ENCODE measurements at regions not wholly inside any gene's neighbourhood (a gene's known extent, or its start where the extent isn't known, plus 50 kb on each side); places are given as distances from the start of the nearest gene placed in this dataset.
"Not testable (repeated sequence)": the region's sequence is repeated elsewhere in the genome, so short reads cannot be mapped to it uniquely, and the experiment has no call there.

GRCh38 chrX:94288325-94288724 is 614.3 kb downstream of the FAM133A start:
- ChIA-PET CTCF (interaction anchor here (0.8 kb wide), 1 partner anchor 413 kb away, joined by 4 read pairs; no protein-coding TSS in a partner anchor), POLR2A (ENCODE audit: low non-redundant PET) (no interaction called here)
- no peak overlapping the region for H3K27ac ChIP-seq

DNA sequence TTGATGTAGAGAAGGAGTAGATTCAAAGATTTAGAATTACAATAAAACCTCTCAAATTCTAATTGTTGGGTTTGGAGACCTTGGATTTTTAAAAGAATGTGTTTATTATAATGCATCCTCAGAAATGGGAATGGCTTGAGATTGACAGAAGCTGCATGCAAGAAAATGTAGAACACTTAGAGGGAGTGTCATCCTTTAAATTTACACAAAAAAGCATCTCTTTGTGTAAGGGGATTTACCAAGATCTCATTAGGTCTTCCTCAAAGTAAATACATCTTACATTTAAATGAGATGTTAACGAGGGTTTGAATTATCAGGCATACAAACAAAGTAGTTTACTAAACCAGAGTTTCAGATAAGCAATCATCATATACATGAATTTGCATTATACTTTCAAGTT is 615.0 kb downstream of the FAM133A start:
- no peak overlapping the region for H3K27ac ChIP-seq
- ChIA-PET POLR2A (ENCODE audit: low non-redundant PET) (no interaction called here), CTCF (no interaction called here)
- no peak for TF ChIP-seq CTCF (conservative IDR thresholded peaks at IDR 0.05; ENCODE audit: low read depth)
- DNase-seq (ENCODE audit: low spot score): no peak

More at GRCh38 chrX:94288325-94288724, 614.3 kb downstream of the FAM133A start:
- no peak for TF ChIP-seq CTCF (conservative IDR thresholded peaks at IDR 0.05; ENCODE audit: low read depth)
- DNase-seq (ENCODE audit: low spot score): no peak

- no peak for TF ChIP-seq CTCF (conservative IDR thresholded peaks at IDR 0.05; ENCODE audit: low read depth)
- CTCF ChIA-PET: interaction anchor here (0.6 kb wide), 1 partner anchor 45 kb away, joined by 3 read pairs; no protein-coding TSS in a partner anchor
- DNase-seq (ENCODE audit: low spot score): no peak
- H3K27ac ChIP-seq: no peak overlapping the region
- POLR2A ChIA-PET (ENCODE audit: low non-redundant PET): no interaction called here
Measured at GRCh38 chrX:94302446-94302845, 628.4 kb downstream of the FAM133A start.

DNA sequence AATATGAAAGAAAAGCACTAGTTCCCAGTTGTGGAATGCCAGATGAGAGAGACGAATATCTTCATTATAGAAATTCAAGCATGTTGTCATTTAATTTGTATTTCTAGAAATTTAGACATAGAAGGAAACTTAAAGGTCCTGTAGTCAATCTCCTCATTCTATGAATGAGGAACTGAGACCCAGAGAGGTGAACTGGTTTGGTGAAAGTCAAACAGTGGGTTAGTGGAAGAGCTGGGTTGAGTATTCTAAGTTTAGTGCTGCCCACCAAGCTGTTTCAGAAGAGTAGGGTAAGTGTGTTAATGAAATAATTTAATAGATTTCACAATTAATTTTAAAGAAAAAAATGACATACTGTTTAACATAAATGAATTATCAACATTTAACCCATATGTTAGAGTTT is 655.2 kb downstream of the FAM133A start:
- TF ChIP-seq CTCF (conservative IDR thresholded peaks at IDR 0.05; ENCODE audit: low read depth): no peak
- no peak for DNase-seq (ENCODE audit: low spot score)
- H3K27ac ChIP-seq: no peak overlapping the region
- ChIA-PET POLR2A (ENCODE audit: low non-redundant PET) (no interaction called here), CTCF (no interaction called here)

DNA sequence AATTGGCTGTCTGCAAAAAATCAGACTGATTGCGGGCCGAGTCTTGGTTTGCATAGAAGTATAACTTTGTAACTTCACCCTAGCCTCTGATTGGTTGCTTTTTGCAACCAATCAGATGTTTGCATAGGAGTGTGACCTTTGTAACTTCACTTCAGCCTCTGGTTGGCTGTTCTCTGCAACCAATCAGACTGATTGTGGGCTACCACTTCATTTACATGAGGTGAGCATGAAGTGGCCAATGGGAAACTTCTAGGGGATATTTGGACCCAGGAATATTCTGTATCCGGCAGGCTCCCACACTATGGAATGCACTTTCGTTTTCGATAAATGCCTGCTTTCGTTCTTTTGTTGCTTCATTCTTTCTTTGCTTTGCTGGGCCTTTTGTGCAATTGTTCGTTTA is 667.7 kb downstream of the FAM133A start:
- CTCF ChIA-PET, H3K27ac ChIP-seq: not testable (repeated sequence)

GRCh38 chrX:94361241-94361640 is 687.2 kb downstream of the FAM133A start:
- POLR2A ChIA-PET (ENCODE audit: low non-redundant PET): no interaction called here
- CTCF ChIA-PET: no interaction called here
- no peak for TF ChIP-seq CTCF (conservative IDR thresholded peaks at IDR 0.05; ENCODE audit: low read depth)
- DNase-seq (ENCODE audit: low spot score): no peak
- H3K27ac ChIP-seq: no peak overlapping the region

More for the DNA sequence above, 667.7 kb downstream of the FAM133A start:
- POLR2A ChIA-PET (ENCODE audit: low non-redundant PET); DNase-seq (ENCODE audit: low spot score): not testable (repeated sequence)

DNA sequence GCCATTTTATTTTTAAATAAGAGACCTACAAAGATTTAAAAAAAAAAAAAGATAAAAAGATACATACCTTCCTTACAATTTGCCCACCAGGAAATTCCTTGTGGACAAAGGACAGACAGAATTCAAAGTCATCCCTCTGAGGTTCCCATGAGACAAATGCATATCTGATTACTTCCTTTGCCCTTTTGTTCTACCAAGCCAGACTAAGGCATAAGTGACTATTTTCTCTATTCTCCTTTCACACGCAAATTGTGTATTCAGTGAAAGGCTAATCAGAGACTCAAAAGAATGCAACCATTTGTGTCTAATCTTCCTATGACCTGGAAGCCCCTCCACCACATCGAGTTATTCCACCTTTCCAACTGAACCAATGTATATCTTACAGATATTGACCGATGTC is 691.7 kb downstream of the FAM133A start:
- TF ChIP-seq CTCF (conservative IDR thresholded peaks at IDR 0.05; ENCODE audit: low read depth): no peak
- H3K27ac ChIP-seq: no peak overlapping the region
- CTCF ChIA-PET: no interaction called here
- POLR2A ChIA-PET (ENCODE audit: low non-redundant PET): no interaction called here
- DNase-seq (ENCODE audit: low spot score): no peak

Data from RWPE1 (cell line).